Activated naive CD4-positive, alpha-beta T cell (primary cell): ENCODE measurements at regions not wholly inside any gene's neighbourhood (a gene's known extent, or its start where the extent isn't known, plus 50 kb on each side); places are given as distances from the start of the nearest gene placed in this dataset.
"Not testable (repeated sequence)": the region's sequence is repeated elsewhere in the genome, so short reads cannot be mapped to it uniquely, and the experiment has no call there.

ENCODE experiments used
- DNase-seq, 4 experiments: peaks; one replicate each; lab custom pipeline; 2025; lab: John Stamatoyannopoulos, UW

- DNase-seq: no peak
These were observed 789.4 kb downstream of the EPHA4 start for GRCh38 chr2:220782609-220783113.

- DNase-seq: no peak
These were observed 788.4 kb downstream of the EPHA4 start for GRCh38 chr2:220783671-220784070.

- no peak for DNase-seq
These were observed 786.9 kb downstream of the EPHA4 start for GRCh38 chr2:220785178-220785577.

- no peak for DNase-seq
These were observed 785.9 kb downstream of the EPHA4 start for GRCh38 chr2:220786216-220786615.

DNA sequence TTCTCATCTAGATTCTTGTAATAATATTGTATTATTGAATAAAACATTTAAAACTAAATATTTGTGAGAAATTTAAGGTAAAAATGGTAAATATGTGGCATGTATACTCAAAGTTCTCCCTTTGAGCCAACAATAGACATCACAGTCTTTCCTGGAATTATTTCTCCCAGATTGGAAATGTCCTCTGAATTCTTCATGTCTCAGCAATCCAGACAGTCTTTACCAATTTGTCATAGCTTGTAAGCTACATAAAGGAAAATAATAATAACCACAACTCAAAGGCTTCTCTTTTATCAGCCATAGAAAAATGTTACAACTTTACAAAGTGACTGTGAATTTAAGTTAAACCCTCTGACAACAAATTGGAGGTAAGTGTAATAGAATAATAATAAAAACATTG lies 784.9 kb downstream of the EPHA4 start:
- DNase-seq: no peak

- DNase-seq: no peak
These were observed 782.1 kb downstream of the EPHA4 start for GRCh38 chr2:220789961-220790360.

GRCh38 chr2:220795705-220796104 lies 776.4 kb downstream of the EPHA4 start:
- no peak for DNase-seq

- DNase-seq: no peak
These were observed 761.0 kb downstream of the EPHA4 start for GRCh38 chr2:220811115-220811514.

- DNase-seq: no peak
These were observed 760.0 kb downstream of the EPHA4 start for GRCh38 chr2:220811952-220812570.

DNA sequence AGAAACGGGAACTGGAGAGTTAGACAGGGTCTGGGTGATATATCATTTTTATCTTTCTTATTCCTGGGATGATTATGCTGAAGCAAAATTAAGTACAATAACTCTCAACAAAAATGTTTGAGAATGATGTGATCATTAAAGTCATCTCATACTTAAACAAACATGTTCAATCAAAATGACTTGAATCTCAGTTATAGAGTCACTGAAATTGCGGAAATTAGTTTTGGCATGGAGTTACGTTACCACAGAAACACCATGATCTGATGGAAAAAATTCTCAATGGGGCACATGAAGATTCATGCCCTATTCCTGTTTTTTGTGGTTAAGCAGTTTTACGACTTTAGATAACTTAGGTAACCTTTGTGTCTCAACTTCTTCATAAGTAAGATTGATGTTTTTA lies 757.7 kb downstream of the EPHA4 start:
- no peak for DNase-seq

DNA sequence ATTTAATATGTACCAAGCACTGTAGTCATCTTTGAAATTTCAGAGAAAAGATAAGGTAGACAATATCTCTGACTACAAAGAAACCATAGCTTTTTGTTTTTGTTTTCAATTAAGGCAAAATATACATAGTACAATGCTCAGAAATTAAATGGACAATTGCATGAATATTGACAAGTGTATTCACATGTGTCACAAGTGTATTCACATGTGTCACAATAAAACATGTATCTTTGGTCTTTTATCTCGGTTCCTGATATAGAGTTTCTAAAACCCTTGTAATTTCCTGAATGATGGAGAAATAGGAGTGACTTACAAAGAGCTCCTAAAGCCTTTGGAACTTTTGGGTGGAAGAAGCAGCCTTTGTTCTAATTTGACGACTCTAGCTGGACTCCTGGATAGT lies 756.4 kb downstream of the EPHA4 start:
- DNase-seq: no peak

GRCh38 chr2:220821683-220822082 lies 750.4 kb downstream of the EPHA4 start:
- DNase-seq: no peak

- DNase-seq: not testable (repeated sequence)
These were observed 748.5 kb downstream of the EPHA4 start for GRCh38 chr2:220823590-220823989.

DNA sequence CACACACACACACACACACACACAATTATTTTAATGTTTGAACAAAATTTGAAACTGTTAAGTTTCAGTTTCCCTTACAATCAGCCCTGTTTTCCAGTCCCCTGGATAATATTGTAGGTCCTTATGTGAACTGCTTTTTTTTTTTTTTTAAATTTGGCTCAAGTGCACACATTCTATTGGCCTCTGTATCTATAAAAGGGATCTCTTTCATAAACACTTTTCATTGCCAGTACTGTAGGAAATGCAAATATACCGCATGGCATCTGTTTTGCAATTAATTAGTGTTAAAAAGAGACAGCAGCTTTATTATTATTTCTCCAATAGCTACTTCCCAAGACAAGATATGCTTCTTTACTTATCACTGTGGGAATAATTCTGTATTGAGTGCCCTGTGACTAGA lies 738.7 kb downstream of the EPHA4 start:
- DNase-seq: no peak

- DNase-seq: no peak
These were observed 736.5 kb downstream of the EPHA4 start for GRCh38 chr2:220835583-220835982.

DNA sequence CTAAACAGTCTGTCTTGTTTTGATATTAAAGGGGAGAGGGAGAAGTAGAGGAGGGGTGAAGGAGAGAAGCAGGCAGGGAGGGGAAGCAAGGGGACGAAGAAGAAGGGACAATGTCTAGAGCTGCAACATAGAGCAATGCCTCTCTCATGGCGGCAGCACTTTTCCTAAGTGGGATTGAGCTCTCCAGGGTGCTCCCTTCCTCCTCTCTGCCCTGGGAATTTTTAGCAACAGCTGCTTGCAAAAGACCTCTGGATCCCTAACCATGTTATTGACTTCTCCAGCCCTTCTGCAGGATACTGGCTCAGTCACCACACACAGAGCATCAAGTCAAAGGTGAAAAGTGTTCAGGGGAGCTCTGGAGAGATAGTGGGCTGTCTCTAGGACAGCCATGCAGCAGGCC lies 734.9 kb downstream of the EPHA4 start:
- DNase-seq: no peak

GRCh38 chr2:220842901-220843665 lies 729.0 kb downstream of the EPHA4 start:
- DNase-seq: no peak

DNA sequence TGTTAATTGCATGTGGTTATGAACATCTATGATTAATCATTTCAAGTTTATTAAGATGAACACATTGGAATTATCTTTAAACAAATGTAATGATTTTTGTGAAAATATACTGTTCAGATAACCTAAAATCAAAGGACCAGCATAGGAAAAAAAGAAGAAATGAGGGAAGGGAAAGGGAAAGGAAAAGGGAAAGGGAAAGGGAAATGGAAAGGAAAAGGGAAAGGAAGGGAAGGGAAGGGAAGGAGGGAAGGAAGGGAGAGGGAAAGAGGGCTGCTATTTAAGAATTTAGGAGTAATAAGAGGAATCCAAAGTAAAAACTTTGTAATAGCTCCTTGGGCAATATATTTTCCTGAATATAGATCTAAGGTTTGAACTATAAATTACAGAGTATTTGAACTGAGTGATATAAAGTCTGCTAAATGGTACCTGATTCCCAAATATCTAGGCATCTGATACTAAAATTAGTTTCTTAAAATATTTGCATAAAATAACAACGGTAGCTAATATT lies 726.3 kb downstream of the EPHA4 start:
- DNase-seq: no peak

DNA sequence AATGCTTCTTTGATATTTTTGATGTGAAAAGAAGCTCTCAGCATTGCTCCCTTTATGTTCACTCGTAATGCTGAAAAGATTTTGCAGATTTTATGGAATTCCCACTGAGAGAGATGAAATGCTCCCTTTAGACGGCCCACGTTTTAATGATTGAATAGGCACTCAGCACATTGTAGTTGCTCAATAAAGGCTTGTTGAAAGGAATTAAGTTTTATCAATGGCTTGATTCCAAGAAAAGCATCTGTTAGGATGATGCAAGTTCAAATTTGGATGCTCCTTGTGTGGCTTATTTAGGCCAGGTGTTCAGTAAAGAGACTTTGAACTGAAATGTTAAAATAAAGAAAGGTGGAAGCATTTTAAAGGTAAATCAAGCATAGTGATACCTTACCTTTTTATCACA lies 725.1 kb downstream of the EPHA4 start:
- no peak for DNase-seq

GRCh38 chr2:220847589-220847988 lies 724.5 kb downstream of the EPHA4 start:
- no peak for DNase-seq

DNA sequence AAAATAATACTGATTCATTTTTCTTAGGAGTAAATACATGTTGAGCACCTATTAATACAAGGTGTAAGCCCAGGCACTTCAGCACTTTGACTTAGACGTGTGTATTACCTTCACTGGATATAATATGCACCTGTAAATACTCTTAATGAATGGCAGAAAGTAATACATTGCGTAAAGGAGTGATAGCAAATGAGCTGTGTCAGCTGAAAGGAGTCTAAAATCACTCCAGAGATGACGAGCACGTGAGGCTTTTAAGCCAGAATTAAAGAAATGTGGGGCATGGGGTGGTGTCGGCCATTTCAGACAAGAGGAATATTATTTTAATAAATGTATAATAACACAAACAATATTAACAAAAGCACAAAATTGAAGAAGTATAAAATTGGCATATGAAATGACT lies 722.7 kb downstream of the EPHA4 start:
- DNase-seq: no peak

DNA sequence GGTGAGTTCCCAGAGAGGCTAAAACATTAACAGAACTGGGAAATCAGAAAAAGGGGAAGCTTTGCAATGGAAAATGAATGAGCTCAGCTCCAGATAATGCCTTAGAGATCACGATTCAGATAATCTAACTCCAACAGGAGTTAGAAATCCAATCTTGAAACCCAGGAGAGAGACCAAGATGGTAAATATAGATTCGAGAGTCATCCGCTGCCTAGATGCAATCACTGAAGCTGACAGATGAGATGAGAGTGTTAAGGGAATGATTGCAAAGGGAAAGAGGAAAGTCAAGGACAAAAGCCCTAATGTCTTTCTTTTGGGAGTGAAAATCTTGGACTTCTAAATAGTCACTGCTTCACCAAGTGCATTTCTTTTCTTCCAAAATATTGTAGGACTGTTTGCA lies 722.0 kb downstream of the EPHA4 start:
- DNase-seq: no peak

DNA sequence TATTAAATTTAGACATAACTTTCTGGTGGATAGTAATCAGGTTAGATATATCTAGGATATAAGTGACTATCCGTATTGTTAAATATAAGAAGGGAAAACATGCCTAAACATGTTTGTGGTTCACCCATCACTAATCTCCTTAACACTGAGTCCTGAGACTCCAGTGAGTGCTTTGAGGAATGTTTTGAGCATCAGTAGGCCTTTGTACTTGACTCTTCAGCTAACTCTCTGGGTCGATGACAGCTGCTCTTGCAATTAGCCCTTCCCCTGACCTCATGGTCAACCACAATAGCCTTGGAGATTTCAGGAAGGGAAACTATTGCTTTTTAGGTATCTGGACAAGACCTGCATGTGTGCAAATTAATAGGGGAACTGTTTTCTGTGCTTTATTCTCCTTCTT lies 716.8 kb downstream of the EPHA4 start:
- DNase-seq: no peak
